Keratinocyte (primary cell): ENCODE measurements at regions not wholly inside any gene's neighbourhood (a gene's known extent, or its start where the extent isn't known, plus 50 kb on each side); places are given as distances from the start of the nearest gene placed in this dataset.

Experiments
- DNase-seq: peaks from one replicate; pipeline ENCODE4 v3.0.0-alpha.2; 2011; ENCODE audit warnings: low read depth, missing footprints, low spot score
- FAIRE-seq: peaks from 2 replicates; lab custom pipeline; 2011; peaks lifted over from hg19 to GRCh38; lab: Jason Lieb, UNC
- H2AFZ ChIP-seq: 2 replicates; pipeline ENCODE4 v1.6.0; 2012; ENCODE audit warnings: low read length, control low read depth, inconsistent platforms; ENCODE audit not compliant: control insufficient read depth
- H3K27ac ChIP-seq: 2 replicates; pipeline ENCODE4 v1.5.1; 2011; ENCODE audit warnings: low read length; ENCODE audit not compliant: control insufficient read depth, insufficient read depth
- H3K27me3 ChIP-seq: 3 replicates; pipeline ENCODE4 v1.6.0; 2011; ENCODE audit warnings: low read length; ENCODE audit not compliant: control insufficient read depth, insufficient read depth; ENCODE audit errors: extremely low read depth
- H3K36me3 ChIP-seq, 2 experiments: 2 replicates in 1 of 2; 3 replicates in 1 of 2; pipeline ENCODE4 v1.5.1; 2011; ENCODE audit warnings: low read length in 2 of 2, mild to moderate bottlenecking in 1 of 2; ENCODE audit not compliant: control insufficient read depth in 2 of 2, insufficient read depth in 2 of 2; ENCODE audit errors: extremely low read depth in 1 of 2
- H3K4me1 ChIP-seq: 3 replicates; pipeline ENCODE4 v1.5.1; 2011; ENCODE audit warnings: low read length; ENCODE audit not compliant: control insufficient read depth, insufficient read depth; ENCODE audit errors: extremely low read depth
- H3K4me2 ChIP-seq: 3 replicates; pipeline ENCODE4 v1.6.0; 2011; ENCODE audit warnings: low read depth, low read length; ENCODE audit not compliant: control insufficient read depth, insufficient read depth; ENCODE audit errors: extremely low read depth
- H3K4me3 ChIP-seq, 3 experiments: fragments of 200-600 bp in 1 of 3; sonication (generic) in 1 of 3; 2 replicates in 2 of 3; 3 replicates in 1 of 3; pipeline ENCODE4 v1.5.1; 2011 to 2016; ENCODE audit warnings: low read length in 3 of 3, mild to moderate bottlenecking in 3 of 3, control low read depth in 2 of 3, inconsistent platforms in 1 of 3, low read depth in 1 of 3, mixed read lengths in 1 of 3, mixed run types in 1 of 3, moderate library complexity in 1 of 3; ENCODE audit not compliant: control insufficient read depth in 2 of 3, insufficient read depth in 2 of 3; ENCODE audit errors: extremely low read depth in 1 of 3
- H3K79me2 ChIP-seq: 2 replicates; pipeline ENCODE4 v1.6.0; 2012; ENCODE audit warnings: low read length; ENCODE audit not compliant: control insufficient read depth, insufficient read depth
- H3K9ac ChIP-seq: 3 replicates; pipeline ENCODE4 v1.6.0; 2011; ENCODE audit warnings: low read length; ENCODE audit not compliant: control insufficient read depth, insufficient read depth; ENCODE audit errors: extremely low read depth
- H3K9me1 ChIP-seq: 3 replicates; pipeline ENCODE4 v1.6.0; 2011; ENCODE audit warnings: low read length; ENCODE audit not compliant: control insufficient read depth, insufficient read depth; ENCODE audit errors: extremely low read depth
- H3K9me3 ChIP-seq: 2 replicates; pipeline ENCODE4 v1.5.1; 2012; ENCODE audit warnings: low read depth, low read length; ENCODE audit not compliant: control insufficient read depth
- H4K20me1 ChIP-seq: 3 replicates; pipeline ENCODE4 v1.6.0; 2011; ENCODE audit warnings: low read length; ENCODE audit not compliant: control insufficient read depth, insufficient read depth; ENCODE audit errors: extremely low read depth
- EZH2 ChIP-seq: IDR thresholded peaks from one replicate; pipeline ENCODE4 v1.6.1; 2012; ENCODE audit warnings: inconsistent platforms, mild to moderate bottlenecking, low read length, moderate library complexity
- dilution Hi-C: fragments of 300-500 bp; cut with MboI; formaldehyde crosslinking; loops from one replicate; pipeline ENCODE4 v1.7.0; 2020; ENCODE audit warnings: low sequenced_read_pairs; ENCODE audit not compliant: extremely low pct_ligation_motif_present
- TF ChIP-seq, protein P1 (sequence below), 3 experiments: IDR thresholded peaks in 1 of 3; conservative IDR thresholded peaks in 1 of 3; optimal IDR thresholded peaks in 1 of 3; 2 replicates in 2 of 3; 3 replicates in 1 of 3; pipeline versions ENCODE3 to v1.5.1; 2011; ENCODE audit warnings: low read length in 3 of 3, mild to moderate bottlenecking in 3 of 3, moderate library complexity in 2 of 3, control low read depth in 1 of 3, inconsistent platforms in 1 of 3; ENCODE audit not compliant: insufficient read depth in 2 of 3; ENCODE audit errors: extremely low read depth in 1 of 3

DNA sequence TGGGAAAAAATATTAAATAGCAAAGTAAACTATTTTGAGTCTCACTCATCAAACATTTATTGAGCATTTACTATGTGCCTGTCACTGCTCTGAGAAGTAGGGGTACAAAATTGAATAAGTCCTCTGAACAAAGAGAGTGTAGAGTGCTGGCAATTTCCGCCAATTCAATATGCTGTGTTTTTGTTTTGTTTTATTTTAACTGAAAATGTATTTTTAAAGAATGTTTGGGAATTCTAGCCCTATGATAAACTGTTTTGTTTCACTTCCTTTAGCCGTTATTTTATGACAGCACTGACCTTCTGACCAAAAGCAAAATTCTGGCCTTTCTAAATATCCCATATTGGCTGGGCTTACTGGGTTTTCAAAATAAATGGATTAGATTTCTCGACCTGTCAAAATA is 64.7 kb upstream of the LMO2 start:
- Histone ChIP-seq H3K9me3 (no peaks in the 10 kb centered on the region), H4K20me1 (no peaks in the 10 kb centered on the region), H3K27ac (no peak overlapping the region), H3K36me3 (no peaks in the 10 kb centered on the region), H3K27me3 (no peaks in the 10 kb centered on the region), H3K4me2 (no peak overlapping the region), H3K9ac (no peak overlapping the region), H3K4me3 (no peak overlapping the region), H3K4me1 (peaks cover 7% of the 10 kb centered on the region), H3K9me1 (no peaks in the 10 kb centered on the region), H2AFZ (no peak overlapping the region), H3K79me2 (no peaks in the 10 kb centered on the region)
- no peak for FAIRE-seq
- DNase-seq = no peak
- dilution Hi-C loops = no loop called here
- TF ChIP-seq, protein P1, sequence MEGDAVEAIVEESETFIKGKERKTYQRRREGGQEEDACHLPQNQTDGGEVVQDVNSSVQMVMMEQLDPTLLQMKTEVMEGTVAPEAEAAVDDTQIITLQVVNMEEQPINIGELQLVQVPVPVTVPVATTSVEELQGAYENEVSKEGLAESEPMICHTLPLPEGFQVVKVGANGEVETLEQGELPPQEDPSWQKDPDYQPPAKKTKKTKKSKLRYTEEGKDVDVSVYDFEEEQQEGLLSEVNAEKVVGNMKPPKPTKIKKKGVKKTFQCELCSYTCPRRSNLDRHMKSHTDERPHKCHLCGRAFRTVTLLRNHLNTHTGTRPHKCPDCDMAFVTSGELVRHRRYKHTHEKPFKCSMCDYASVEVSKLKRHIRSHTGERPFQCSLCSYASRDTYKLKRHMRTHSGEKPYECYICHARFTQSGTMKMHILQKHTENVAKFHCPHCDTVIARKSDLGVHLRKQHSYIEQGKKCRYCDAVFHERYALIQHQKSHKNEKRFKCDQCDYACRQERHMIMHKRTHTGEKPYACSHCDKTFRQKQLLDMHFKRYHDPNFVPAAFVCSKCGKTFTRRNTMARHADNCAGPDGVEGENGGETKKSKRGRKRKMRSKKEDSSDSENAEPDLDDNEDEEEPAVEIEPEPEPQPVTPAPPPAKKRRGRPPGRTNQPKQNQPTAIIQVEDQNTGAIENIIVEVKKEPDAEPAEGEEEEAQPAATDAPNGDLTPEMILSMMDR (optimal IDR thresholded peaks at IDR 0.05 in 1 of 3, IDR thresholded peaks at IDR 0.05 in 1 of 3, conservative IDR thresholded peaks at IDR 0.05 in 1 of 3; ENCODE audit: extremely low read depth in 1 of 3, insufficient read depth in 2 of 3, low read length in 3 of 3) = no peak
- no peak for TF ChIP-seq EZH2

DNA sequence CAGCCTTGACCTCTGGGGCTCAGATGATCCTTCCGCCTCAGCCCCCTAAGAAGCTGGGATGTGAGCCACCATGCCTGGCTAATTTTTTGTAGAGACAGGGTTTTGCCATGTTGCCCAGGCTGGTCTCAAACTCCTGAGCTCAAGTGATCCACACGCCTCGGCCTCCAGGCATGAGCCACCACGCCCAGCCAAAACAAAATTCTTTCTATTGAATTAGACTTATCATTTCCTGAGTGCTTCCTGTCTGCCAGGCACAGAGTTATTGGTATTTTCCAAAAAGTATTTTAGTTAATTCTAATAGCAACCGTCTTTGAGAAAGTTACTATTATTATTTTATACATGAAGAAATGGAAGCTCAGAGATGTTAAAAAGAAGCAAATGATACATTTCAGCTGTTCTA is 61.4 kb upstream of the LMO2 start:
- peaks cover 7% of the 10 kb centered on the region for H3K4me1 ChIP-seq
- no peaks in the 10 kb centered on the region for H3K79me2 ChIP-seq
- H2AFZ ChIP-seq = peak overlapping the region; percentile 9
- FAIRE-seq = no peak
- H3K9me3 ChIP-seq = no peaks in the 10 kb centered on the region
- TF ChIP-seq, protein P1 (optimal IDR thresholded peaks at IDR 0.05 in 1 of 3, IDR thresholded peaks at IDR 0.05 in 1 of 3, conservative IDR thresholded peaks at IDR 0.05 in 1 of 3; ENCODE audit: extremely low read depth in 1 of 3, insufficient read depth in 2 of 3, low read length in 3 of 3) = no peak
- TF ChIP-seq EZH2 = no peak
- peak overlapping the region; percentile 22 for H3K4me2 ChIP-seq
- H4K20me1 ChIP-seq = no peaks in the 10 kb centered on the region
- H3K4me3 ChIP-seq = no peak overlapping the region
- H3K27ac ChIP-seq = no peak overlapping the region
- dilution Hi-C loops = no loop called here
- no peak overlapping the region for H3K9ac ChIP-seq
- no peaks in the 10 kb centered on the region for H3K36me3 ChIP-seq
- H3K9me1 ChIP-seq = no peaks in the 10 kb centered on the region
- DNase-seq = no peak
- H3K27me3 ChIP-seq = no peaks in the 10 kb centered on the region
